Mesenchymal stem cell (in vitro differentiated cells and primary cell): ENCODE measurements at regions not wholly inside any gene's neighbourhood (a gene's known extent, or its start where the extent isn't known, plus 50 kb on each side); places are given as distances from the start of the nearest gene placed in this dataset.

Experiments
- DNase-seq: peaks from one replicate; pipeline ENCODE4 v3.0.0-alpha.2; 2013
- H2AFZ ChIP-seq: one replicate; pipeline ENCODE4 v1.6.1; 2013; ENCODE audit warnings: low read depth, mild to moderate bottlenecking, control low read depth, inconsistent platforms, low read length, moderate library complexity
- H2AK5ac ChIP-seq: 2 replicates; pipeline ENCODE4 v1.6.1; 2013; ENCODE audit warnings: low read length, moderate library complexity, mild to moderate bottlenecking, inconsistent platforms; ENCODE audit not compliant: severe bottlenecking
- H2BK120ac ChIP-seq: one replicate; pipeline ENCODE4 v1.6.1; 2013; ENCODE audit warnings: low read depth, mild to moderate bottlenecking, inconsistent platforms, low read length, moderate library complexity
- H2BK12ac ChIP-seq, 2 experiments: one replicate each; pipeline ENCODE4 v1.6.1; 2013; ENCODE audit warnings: inconsistent platforms in 2 of 2, low read length in 2 of 2, mild to moderate bottlenecking in 2 of 2, moderate library complexity in 2 of 2, control low read depth in 1 of 2
- H2BK15ac ChIP-seq: one replicate; pipeline ENCODE4 v1.6.1; 2013; ENCODE audit warnings: mild to moderate bottlenecking, low read depth, inconsistent platforms; ENCODE audit not compliant: poor library complexity, severe bottlenecking
- H2BK5ac ChIP-seq: 2 replicates; pipeline ENCODE4 v1.6.1; 2013; ENCODE audit warnings: low read depth, mild to moderate bottlenecking, low read length, control low read depth, inconsistent platforms; ENCODE audit not compliant: poor library complexity, severe bottlenecking
- H3K14ac ChIP-seq, 2 experiments: one replicate each; pipeline ENCODE4 v1.6.1; 2013; ENCODE audit warnings: inconsistent platforms in 2 of 2, low read length in 2 of 2, control low read depth in 1 of 2, mild to moderate bottlenecking in 1 of 2, moderate library complexity in 1 of 2
- H3K18ac ChIP-seq, 2 experiments: one replicate each; pipeline ENCODE4 v1.6.1; 2013; ENCODE audit warnings: inconsistent platforms in 2 of 2, low read length in 2 of 2, control low read depth in 1 of 2, low read depth in 1 of 2, mild to moderate bottlenecking in 1 of 2
- H3K23ac ChIP-seq, 2 experiments: one replicate each; pipeline ENCODE4 v1.6.1; 2013; ENCODE audit warnings: inconsistent platforms in 2 of 2, low read length in 2 of 2, mild to moderate bottlenecking in 2 of 2, moderate library complexity in 2 of 2, control low read depth in 1 of 2
- H3K27ac ChIP-seq: 2 replicates; pipeline ENCODE4 v1.5.1; 2013; ENCODE audit warnings: mild to moderate bottlenecking, moderate library complexity, low read length, control low read depth, inconsistent platforms; ENCODE audit not compliant: poor library complexity, severe bottlenecking
- H3K27me3 ChIP-seq, 2 experiments: 2 replicates each; pipeline versions ENCODE4 v1.6.1 to v1.7.0; 2013; ENCODE audit warnings: low read length in 2 of 2, mild to moderate bottlenecking in 2 of 2, moderate library complexity in 2 of 2, control low read depth in 1 of 2, inconsistent platforms in 1 of 2; ENCODE audit not compliant: control insufficient read depth in 1 of 2, insufficient read depth in 1 of 2
- H3K36me3 ChIP-seq, 2 experiments: 2 replicates each; pipeline versions ENCODE4 v1.6.1 to v1.7.0; 2013; ENCODE audit warnings: low read length in 2 of 2, control low read depth in 1 of 2, inconsistent platforms in 1 of 2, low read depth in 1 of 2, mild to moderate bottlenecking in 1 of 2; ENCODE audit not compliant: insufficient read depth in 2 of 2, control insufficient read depth in 1 of 2
- H3K4ac ChIP-seq, 2 experiments: one replicate each; pipeline ENCODE4 v1.6.1; 2013; ENCODE audit warnings: inconsistent platforms in 2 of 2, low read length in 2 of 2, mild to moderate bottlenecking in 2 of 2, moderate library complexity in 2 of 2, control low read depth in 1 of 2, low read depth in 1 of 2
- H3K4me1 ChIP-seq: 2 replicates; pipeline ENCODE4 v1.6.1; 2013; ENCODE audit warnings: low read depth, low read length, control low read depth; ENCODE audit not compliant: control insufficient read depth, insufficient read depth
- H3K4me2 ChIP-seq: 2 replicates; pipeline ENCODE4 v1.6.1; 2013; ENCODE audit warnings: low read length, mild to moderate bottlenecking, inconsistent platforms; ENCODE audit not compliant: poor library complexity, severe bottlenecking
- H3K4me3 ChIP-seq, 2 experiments: 2 replicates each; pipeline versions ENCODE4 v1.5.1 to v1.7.0; 2013; ENCODE audit warnings: low read length in 2 of 2, mild to moderate bottlenecking in 2 of 2, control low read depth in 1 of 2, low read depth in 1 of 2; ENCODE audit not compliant: insufficient read depth in 1 of 2
- H3K79me1 ChIP-seq: replicated peaks from 2 replicates; pipeline ENCODE4 v1.6.1; 2013; ENCODE audit warnings: mild to moderate bottlenecking, control low read depth, low read length, inconsistent platforms; ENCODE audit not compliant: poor library complexity, severe bottlenecking
- H3K9ac ChIP-seq: 2 replicates; pipeline ENCODE4 v1.7.0; 2013; ENCODE audit warnings: mild to moderate bottlenecking, low read length, moderate library complexity
- H3K9me3 ChIP-seq: 2 replicates; pipeline ENCODE4 v1.7.0; 2013; ENCODE audit warnings: mild to moderate bottlenecking, low read length; ENCODE audit not compliant: control insufficient read depth
- H4K8ac ChIP-seq: one replicate; pipeline ENCODE4 v1.6.1; 2013; ENCODE audit warnings: inconsistent platforms, mild to moderate bottlenecking, low read length, moderate library complexity
- H4K91ac ChIP-seq: one replicate; pipeline ENCODE4 v1.6.1; 2013; ENCODE audit warnings: mild to moderate bottlenecking, low read length, inconsistent platforms
- WGBS: methylation state at CpG from one replicate; pipeline ENCODE4 v1.1.7; 2013; ENCODE audit warnings: mixed read lengths; 5-methylcytosine and 5-hydroxymethylcytosine counted together

- H2BK5ac ChIP-seq = no peak overlapping the region
- no peak for DNase-seq
- no peak overlapping the region for H3K27ac ChIP-seq
- no peak overlapping the region for H2AFZ ChIP-seq
- no peak overlapping the region for H3K4me2 ChIP-seq
- no peak overlapping the region for H2BK12ac ChIP-seq
- no peak overlapping the region for H2BK15ac ChIP-seq
- H4K91ac ChIP-seq = no peak overlapping the region
- H3K79me1 ChIP-seq = no peaks in the 10 kb centered on the region
- H4K8ac ChIP-seq = no peak overlapping the region
- no peak overlapping the region for H3K14ac ChIP-seq
- no peak overlapping the region for H3K18ac ChIP-seq
- no peak overlapping the region for H2BK120ac ChIP-seq
- peaks cover 7% of the 10 kb centered on the region for H3K4me1 ChIP-seq
- H3K9ac ChIP-seq = no peak overlapping the region
- no peaks in the 10 kb centered on the region for H3K36me3 ChIP-seq
- no peak overlapping the region for H2AK5ac ChIP-seq
- no peak overlapping the region for H3K23ac ChIP-seq
- 100% methylated on average over 3 of the region's 5 CpGs for WGBS
- no peak overlapping the region for H3K4ac ChIP-seq
- peaks cover 0 to 2% of the 10 kb centered on the region in 2 experiments for H3K27me3 ChIP-seq
- peaks cover 16% of the 10 kb centered on the region for H3K9me3 ChIP-seq
- H3K4me3 ChIP-seq = no peak overlapping the region
Observed at GRCh38 chr10:124300735-124301134, 118.0 kb downstream of the OAT start.

GRCh38 chr10:124300224-124300623, 118.5 kb downstream of the OAT start:
- Histone ChIP-seq H4K8ac (no peak overlapping the region), H2BK5ac (no peak overlapping the region), H3K79me1 (no peaks in the 10 kb centered on the region), H2BK12ac (peak overlapping the region in 1 of 2 experiments; percentile 6), H2BK120ac (no peak overlapping the region), H3K9me3 (peaks cover 16% of the 10 kb centered on the region), H3K4ac (no peak overlapping the region), H2AK5ac (no peak overlapping the region), H3K23ac (no peak overlapping the region), H3K4me1 (peaks cover 7% of the 10 kb centered on the region), H3K4me3 (no peak overlapping the region), H2BK15ac (no peak overlapping the region), H3K36me3 (no peaks in the 10 kb centered on the region), H3K27me3 (peaks cover 0 to 2% of the 10 kb centered on the region in 2 experiments), H4K91ac (no peak overlapping the region), H3K14ac (no peak overlapping the region), H3K9ac (no peak overlapping the region), H3K4me2 (no peak overlapping the region), H3K18ac (no peak overlapping the region), H2AFZ (no peak overlapping the region), H3K27ac (no peak overlapping the region)
- DNase-seq = no peak
- WGBS = 73% methylated on average over 5 of the region's 6 CpGs

GRCh38 chr10:124299696-124300095, 119.0 kb downstream of the OAT start:
- Histone ChIP-seq H3K9ac (no peak overlapping the region), H3K23ac (no peak overlapping the region), H3K4ac (no peak overlapping the region), H4K8ac (no peak overlapping the region), H3K18ac (no peak overlapping the region), H4K91ac (no peak overlapping the region), H3K4me3 (no peak overlapping the region), H2AK5ac (no peak overlapping the region), H2BK15ac (no peak overlapping the region), H3K14ac (no peak overlapping the region), H2BK120ac (no peak overlapping the region), H2BK12ac (no peak overlapping the region), H3K9me3 (peaks cover 16% of the 10 kb centered on the region), H3K27me3 (peaks cover 0 to 2% of the 10 kb centered on the region in 2 experiments), H3K79me1 (no peaks in the 10 kb centered on the region), H2AFZ (no peak overlapping the region), H2BK5ac (no peak overlapping the region), H3K4me2 (no peak overlapping the region), H3K36me3 (no peaks in the 10 kb centered on the region), H3K4me1 (peaks cover 7% of the 10 kb centered on the region), H3K27ac (no peak overlapping the region)
- WGBS = 88% methylated on average over 4 of the region's 4 CpGs
- DNase-seq = no peak

- Histone ChIP-seq H3K27ac (no peak overlapping the region), H3K4me1 (peaks cover 7% of the 10 kb centered on the region), H2AK5ac (no peak overlapping the region), H3K79me1 (no peaks in the 10 kb centered on the region), H2AFZ (no peak overlapping the region), H3K4ac (peak overlapping the region in 1 of 2 experiments; percentile 28), H3K18ac (peak overlapping the region in 1 of 2 experiments; percentile 5), H4K8ac (peak overlapping the region; percentile 14), H4K91ac (peak overlapping the region; percentile 84), H3K27me3 (peaks cover 0 to 2% of the 10 kb centered on the region in 2 experiments), H3K4me2 (no peak overlapping the region), H3K9ac (no peak overlapping the region), H2BK12ac (no peak overlapping the region), H2BK5ac (no peak overlapping the region), H3K14ac (peak overlapping the region in 1 of 2 experiments; percentile 8), H2BK15ac (peak overlapping the region; percentile 9), H3K4me3 (peak overlapping the region in 1 of 2 experiments; percentile 30), H3K36me3 (no peaks in the 10 kb centered on the region), H3K9me3 (peaks cover 16% of the 10 kb centered on the region), H2BK120ac (no peak overlapping the region), H3K23ac (no peak overlapping the region)
- WGBS = 83% methylated on average over 3 of the region's 3 CpGs
- no peak for DNase-seq
Observed at GRCh38 chr10:124298891-124299290, 119.8 kb downstream of the OAT start.
